ENCODE measurements at regions not wholly inside any gene's neighbourhood (a gene's known extent, or its start where the extent isn't known, plus 50 kb on each side); places are given as distances from the start of the nearest gene placed in this dataset.
"Not testable (repeated sequence)": the region's sequence is repeated elsewhere in the genome, so short reads cannot be mapped to it uniquely, and the experiment has no call there.

DNA sequence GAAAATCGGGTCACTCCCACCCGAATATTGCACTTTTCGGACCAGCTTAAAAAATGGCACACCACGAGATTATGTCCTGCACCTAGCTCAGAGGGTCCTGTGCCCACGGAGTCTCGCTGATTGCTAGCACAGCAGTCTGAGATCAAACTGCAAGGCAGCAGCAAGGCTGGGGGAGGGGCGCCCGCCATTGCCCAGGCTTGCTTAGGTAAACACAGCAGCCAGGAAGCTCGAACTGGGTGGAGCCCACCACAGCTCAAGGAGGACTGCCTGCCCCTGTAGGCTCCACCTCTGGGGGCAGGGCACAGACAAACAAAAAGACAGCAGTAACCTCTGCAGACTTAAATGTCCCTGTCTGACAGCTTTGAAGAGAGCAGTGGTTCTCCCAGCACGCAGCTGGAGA is 405.3 kb downstream of the PTH2R start:
- ATAC-seq, result not testable (repeated sequence)

- ATAC-seq, result no peak
Observed at GRCh38 chr2:208819190-208819589, 412.6 kb downstream of the PTH2R start.

GRCh38 chr2:208820014-208820688 is 413.6 kb downstream of the PTH2R start:
- ATAC-seq, result no peak

DNA sequence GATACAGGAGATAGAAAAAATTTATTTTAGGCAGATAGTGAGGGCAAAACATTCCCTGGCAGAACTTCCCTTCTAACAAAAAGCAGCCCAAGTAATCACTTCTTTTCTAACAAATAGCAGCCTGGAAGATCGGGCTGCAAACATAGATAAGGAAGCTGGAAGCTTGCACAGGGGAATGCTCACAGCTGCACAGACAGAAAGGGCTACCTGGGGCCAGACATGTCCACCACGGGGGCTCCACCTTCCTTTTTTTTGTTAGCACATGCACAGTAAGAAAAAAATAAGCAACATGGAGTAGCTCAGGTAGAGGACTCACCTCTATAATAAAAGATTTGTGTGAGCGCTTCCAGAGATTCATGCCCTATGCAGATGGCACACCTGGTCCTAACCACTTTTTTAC is 420.5 kb downstream of the PTH2R start:
- no peak for ATAC-seq

DNA sequence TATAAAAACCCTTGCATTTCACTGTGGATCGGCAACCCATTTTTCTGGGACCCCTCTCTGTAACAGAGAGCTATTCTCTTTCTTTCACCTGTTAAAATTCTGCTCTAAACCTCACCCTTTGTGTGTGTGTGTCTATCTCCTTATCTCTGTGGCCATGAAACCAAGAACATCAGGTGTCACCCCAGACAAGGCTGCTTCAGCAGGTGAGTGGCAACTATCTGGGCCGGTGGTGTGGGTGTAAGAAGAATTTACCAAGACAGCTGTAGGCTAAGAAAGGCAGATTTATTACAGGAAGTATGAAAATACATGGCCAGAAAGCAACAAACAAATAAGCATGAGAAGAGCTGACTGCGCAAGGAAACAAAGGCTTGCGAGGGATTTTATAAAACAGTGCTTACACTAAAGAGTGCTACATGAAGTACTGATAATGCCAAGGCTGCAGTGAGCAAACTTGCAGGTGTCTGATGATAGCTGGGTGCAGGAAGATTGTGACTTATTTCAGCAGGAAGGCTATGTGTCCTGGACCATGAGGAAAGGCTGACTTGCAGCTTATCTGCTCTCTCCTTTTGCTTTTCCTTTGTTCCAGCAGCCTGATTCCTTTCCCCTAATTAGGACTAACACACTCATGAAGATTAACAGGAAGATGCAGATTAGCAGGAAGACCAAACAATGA is 421.1 kb downstream of the PTH2R start:
- ATAC-seq, result no peak

DNA sequence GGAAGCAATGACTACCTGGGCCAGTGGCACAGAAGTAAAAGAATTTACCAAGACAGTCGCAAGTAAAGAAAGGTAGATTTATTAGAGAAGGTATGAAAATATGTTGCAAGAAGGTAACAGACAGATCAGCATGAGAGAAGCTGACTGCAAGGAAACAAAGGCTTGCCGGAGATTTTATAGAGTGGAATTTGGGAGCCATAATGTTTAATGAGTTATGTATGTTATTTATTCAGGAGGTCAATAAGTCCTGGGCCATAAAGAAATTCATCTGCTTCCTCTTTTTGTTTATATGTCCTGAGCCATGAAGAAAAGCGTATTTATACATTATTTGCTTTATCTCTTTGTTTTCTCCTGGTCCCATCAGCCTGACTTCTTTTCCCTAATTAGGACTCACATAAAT is 423.6 kb downstream of the PTH2R start:
- ATAC-seq, result no peak

DNA sequence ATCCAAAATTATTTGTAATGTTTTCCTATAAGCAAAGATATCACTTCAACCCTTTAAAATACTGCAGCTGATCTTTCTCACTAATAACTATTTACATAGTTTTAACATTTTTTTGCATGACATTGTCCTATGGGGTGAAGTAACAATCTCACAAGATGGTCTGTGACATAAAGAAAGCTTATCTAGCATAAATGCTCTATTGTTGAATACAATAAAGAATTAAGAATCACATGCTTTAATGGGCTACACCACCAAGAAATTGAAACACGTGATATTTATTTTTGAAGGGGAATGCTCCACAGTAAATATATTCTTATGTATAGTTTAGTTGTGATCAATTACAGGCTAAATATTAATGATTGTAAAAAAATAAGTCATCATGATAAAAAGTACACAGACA is 441.1 kb downstream of the PTH2R start:
- no peak for ATAC-seq

DNA sequence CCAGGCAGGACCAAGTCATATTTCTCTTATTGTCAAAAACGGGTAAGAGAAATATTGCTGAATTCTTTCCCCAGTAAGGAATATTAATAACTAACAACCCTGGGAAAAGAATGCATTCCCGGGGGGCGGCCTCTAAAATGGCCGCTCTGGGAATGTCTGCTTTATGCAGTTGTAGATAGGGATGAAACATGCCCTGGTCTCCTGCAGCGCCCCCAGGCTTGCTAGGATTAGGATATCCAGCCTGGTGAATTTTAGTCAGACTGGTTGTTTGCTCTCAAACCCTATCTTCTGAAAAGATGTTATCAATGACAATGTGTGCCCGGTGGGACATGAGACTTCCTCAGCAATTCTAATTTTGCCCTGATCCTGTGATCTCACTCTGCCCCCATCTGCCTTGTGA is 448.1 kb downstream of the PTH2R start:
- no peak for ATAC-seq

GRCh38 chr2:208867374-208867773 is 460.8 kb downstream of the PTH2R start:
- no peak for ATAC-seq

DNA sequence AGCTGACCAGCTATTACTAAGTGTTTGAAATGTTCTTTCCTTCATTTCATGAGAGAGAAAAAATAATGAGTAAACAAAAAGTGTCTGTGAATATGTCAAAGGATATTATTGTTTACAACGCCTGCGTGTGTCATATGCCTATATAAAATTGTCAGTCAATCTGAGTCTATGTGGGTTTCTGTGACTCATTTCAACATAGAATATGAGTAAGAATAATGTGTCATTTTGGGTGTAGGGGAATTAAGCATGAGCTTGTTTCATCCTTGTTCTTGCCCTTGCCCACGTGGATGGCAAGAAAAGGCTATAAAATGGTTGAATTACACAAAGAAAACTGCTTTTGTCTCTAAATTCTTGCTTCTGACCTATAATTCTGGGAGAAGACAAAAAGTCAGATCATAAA is 466.0 kb downstream of the PTH2R start:
- no peak for ATAC-seq

GRCh38 chr2:208879666-208880065 is 473.1 kb downstream of the PTH2R start:
- ATAC-seq, result no peak

DNA sequence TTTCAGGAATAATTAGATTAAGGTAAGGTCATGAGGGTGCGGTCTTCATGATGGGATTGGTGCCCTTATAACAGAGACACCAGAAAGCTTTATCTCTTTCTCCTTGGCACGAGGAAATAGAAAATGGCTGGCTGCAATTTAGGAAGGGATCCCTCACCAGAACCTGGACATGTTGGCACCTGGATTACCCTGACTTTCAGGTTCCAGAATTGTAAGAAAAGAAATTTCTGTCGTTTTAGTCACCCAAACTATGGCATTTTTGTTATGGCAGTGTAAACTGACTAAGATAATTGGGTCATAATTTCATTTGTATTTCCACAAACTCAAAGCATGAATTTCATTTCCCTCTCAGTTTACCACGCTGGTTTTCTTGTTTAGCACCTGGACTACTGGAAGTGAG is 473.6 kb downstream of the PTH2R start:
- ATAC-seq, result no peak

GRCh38 chr2:208890486-208890885 is 483.9 kb downstream of the PTH2R start:
- ATAC-seq, result no peak

GRCh38 chr2:208892203-208892602 is 485.6 kb downstream of the PTH2R start:
- ATAC-seq, result no peak

DNA sequence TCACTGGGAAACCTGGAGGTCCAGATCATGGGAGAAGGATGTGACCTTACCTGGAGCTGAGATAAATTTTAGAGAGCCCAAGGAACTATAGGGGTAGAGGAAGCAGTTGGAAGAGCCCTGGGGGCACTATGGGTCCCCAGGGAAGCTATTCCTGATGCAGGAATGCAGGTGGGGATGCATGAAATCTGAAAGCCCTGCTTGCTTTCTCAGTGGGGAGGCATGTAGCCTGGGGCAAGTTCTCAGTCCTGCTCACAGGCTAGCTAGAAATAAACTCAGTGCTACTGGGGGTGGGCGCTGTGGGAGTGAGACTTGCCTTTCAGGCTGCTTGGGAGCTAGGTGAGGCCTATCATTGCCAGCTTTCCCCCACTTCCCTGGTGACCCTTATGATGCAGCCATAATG is 499.7 kb downstream of the PTH2R start:
- ATAC-seq, result no peak

DNA sequence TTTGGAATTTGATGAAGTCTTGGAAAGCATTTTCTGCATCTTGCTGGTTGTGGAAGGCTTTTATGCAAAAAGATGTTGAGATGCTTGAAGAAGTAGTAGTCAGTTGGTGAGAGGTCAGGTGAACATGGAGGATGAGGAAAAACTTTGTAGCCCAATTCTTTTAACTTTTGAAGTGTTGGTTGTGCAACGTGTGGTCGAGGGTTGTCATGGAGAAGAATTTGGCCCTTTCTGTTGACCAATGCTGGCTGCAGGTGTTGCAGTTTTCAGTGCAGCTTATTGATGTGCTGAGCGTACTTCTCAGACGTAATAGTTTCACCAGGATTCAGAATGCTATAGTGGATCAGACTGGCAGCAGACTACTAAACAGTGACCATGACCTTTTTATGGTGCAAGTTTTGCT is 508.4 kb upstream of the MAP2 start:
- no peak for ATAC-seq

DNA sequence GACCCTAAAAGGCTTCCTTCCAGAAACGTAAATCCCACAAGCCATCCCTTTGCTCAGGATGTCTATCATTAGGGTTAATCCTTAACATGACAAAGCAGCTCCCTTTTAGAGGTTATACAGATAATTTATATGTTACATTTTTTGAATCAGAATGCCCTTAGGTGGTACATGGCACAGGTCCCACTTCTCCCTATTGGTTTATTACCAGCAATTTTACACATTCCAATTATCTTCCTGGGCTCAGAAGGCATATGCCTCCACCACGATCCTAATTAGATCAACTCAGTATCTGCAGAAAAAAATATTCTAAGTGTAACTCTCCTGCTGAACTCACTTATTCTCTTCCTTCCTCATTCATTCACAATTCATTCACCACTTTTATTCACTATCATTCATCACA is 507.0 kb upstream of the MAP2 start:
- ATAC-seq, result no peak

GRCh38 chr2:208921358-208921757 is 502.5 kb upstream of the MAP2 start:
- ATAC-seq, result not testable (repeated sequence)

- no peak for ATAC-seq
Observed at GRCh38 chr2:208927867-208928266, 496.0 kb upstream of the MAP2 start.

- ATAC-seq, result no peak
Observed at GRCh38 chr2:208929139-208929864, 494.5 kb upstream of the MAP2 start.

- ATAC-seq, result no peak
Observed at GRCh38 chr2:208929894-208930427, 493.9 kb upstream of the MAP2 start.

DNA sequence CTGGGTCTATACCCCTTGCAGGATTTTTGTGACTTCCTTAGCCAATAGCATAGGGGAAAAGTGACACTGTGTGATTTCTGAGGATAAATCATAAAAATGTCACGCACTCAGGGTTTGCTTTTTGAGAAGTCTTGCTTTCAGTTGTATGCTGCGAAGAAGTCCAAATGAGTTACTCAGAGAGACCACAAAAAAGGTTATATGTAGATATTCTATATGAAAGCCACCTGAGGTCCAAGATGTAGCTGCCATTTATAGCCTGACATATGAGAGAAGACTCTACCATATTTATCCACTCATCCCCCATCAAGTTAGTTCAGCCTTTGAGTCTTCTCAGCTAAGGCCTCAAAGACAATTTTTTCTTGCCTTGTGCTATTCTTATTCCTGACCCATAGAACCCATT is 488.3 kb upstream of the MAP2 start:
- no peak for ATAC-seq

DNA sequence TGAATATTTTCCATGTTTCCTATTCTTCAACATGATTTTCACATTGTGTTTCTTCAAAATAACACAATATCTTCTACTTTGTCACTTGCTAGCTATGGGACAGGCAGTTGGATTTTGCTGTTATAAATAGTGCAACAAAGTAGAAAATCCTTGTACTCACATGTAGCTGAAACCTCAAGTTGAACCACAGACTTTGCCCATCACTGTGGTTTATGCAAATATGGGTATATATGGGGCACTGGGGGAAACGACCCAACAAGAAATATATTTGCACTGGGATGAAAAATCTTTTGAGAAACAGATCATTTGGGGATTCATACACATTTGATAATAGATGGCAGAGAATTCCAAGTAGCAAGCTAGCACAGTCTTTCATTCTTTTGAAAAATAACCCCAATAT is 486.3 kb upstream of the MAP2 start:
- ATAC-seq, result no peak

- ATAC-seq, result no peak
Observed at GRCh38 chr2:208939852-208940251, 484.0 kb upstream of the MAP2 start.
